HG03196 (cell line): ENCODE measurements at regions not wholly inside any gene's neighbourhood (a gene's known extent, or its start where the extent isn't known, plus 50 kb on each side); places are given as distances from the start of the nearest gene placed in this dataset.
"Not testable (repeated sequence)": the region's sequence is repeated elsewhere in the genome, so short reads cannot be mapped to it uniquely, and the experiment has no call there.

Experiments
- ATAC-seq: cut with Tn5 transposase; IDR thresholded peaks from one replicate; pipeline ENCODE4 v1.9.1; 2021; ENCODE audit not compliant: unreplicated experiment

- ATAC-seq: no peak
These were observed 117.7 kb upstream of the SATB2 start for GRCh38 chr2:199575416-199575815.

GRCh38 chr2:199572571-199572970 is 114.8 kb upstream of the SATB2 start:
- ATAC-seq: no peak

- no peak for ATAC-seq
These were observed 113.2 kb upstream of the SATB2 start for GRCh38 chr2:199570934-199571333.

GRCh38 chr2:199569336-199569735 is 111.6 kb upstream of the SATB2 start:
- no peak for ATAC-seq

GRCh38 chr2:199558156-199558555 is 100.4 kb upstream of the SATB2 start:
- ATAC-seq: no peak

GRCh38 chr2:199556527-199557285 is 99.0 kb upstream of the SATB2 start:
- no peak for ATAC-seq

- ATAC-seq: no peak
These were observed 96.3 kb upstream of the SATB2 start for GRCh38 chr2:199554026-199554425.

- no peak for ATAC-seq
These were observed 94.4 kb upstream of the SATB2 start for GRCh38 chr2:199552141-199552540.

GRCh38 chr2:199543606-199544172 is 86.0 kb upstream of the SATB2 start:
- no peak for ATAC-seq

GRCh38 chr2:199535445-199536177 is 77.9 kb upstream of the SATB2 start:
- no peak for ATAC-seq

- ATAC-seq: not testable (repeated sequence)
These were observed 76.1 kb upstream of the SATB2 start for GRCh38 chr2:199533873-199534272.

- no peak for ATAC-seq
These were observed 69.3 kb upstream of the SATB2 start for GRCh38 chr2:199527071-199527470.

GRCh38 chr2:199524689-199525574 is 67.2 kb upstream of the SATB2 start:
- no peak for ATAC-seq

GRCh38 chr2:199509403-199509802 is 51.7 kb upstream of the SATB2 start:
- ATAC-seq: peak; percentile 88
